Activated CD4-positive, alpha-beta T cell treated with anti-CD3 and anti-CD28 coated beads, Interleukin-2, amount 50 U/mL, for 4 hours (primary cell): ENCODE measurements at regions not wholly inside any gene's neighbourhood (a gene's known extent, or its start where the extent isn't known, plus 50 kb on each side); places are given as distances from the start of the nearest gene placed in this dataset.

Experiments used
- DNase-seq, 2 experiments: peaks; one replicate each; pipeline ENCODE4 v3.0.0-alpha.2; 2020

GRCh38 chr9:14517154-14517906 lies 175.9 kb downstream of the ZDHHC21 start:
- DNase-seq = no peak

GRCh38 chr9:14516656-14517055 lies 176.6 kb downstream of the ZDHHC21 start:
- no peak for DNase-seq

- DNase-seq = no peak
Observed at GRCh38 chr9:14515571-14516198, 177.5 kb downstream of the ZDHHC21 start.

- DNase-seq = no peak
Observed at GRCh38 chr9:14515049-14515448, 178.2 kb downstream of the ZDHHC21 start.

DNA sequence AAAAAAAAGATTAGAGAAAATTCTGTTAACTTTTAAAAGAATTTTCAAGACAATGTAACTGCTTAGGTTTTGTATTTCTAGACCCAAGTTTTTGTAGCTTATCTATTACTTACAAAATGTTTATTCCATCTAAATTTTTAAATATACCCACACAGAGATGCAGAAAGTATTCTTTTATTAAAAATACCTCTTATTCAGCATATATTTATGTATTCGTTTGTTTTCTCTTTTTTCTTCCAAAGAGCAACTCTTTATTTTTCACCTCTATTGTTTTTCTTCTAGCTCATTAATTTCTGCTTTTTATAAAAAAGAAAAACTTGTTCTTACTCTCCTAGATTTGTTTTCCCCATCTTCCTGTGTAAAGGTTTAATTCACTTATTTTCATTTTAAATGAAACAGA lies 180.3 kb downstream of the ZDHHC21 start:
- no peak for DNase-seq

GRCh38 chr9:14511452-14511851 lies 181.8 kb downstream of the ZDHHC21 start:
- no peak for DNase-seq

- no peak for DNase-seq
Observed at GRCh38 chr9:14508884-14509283, 184.3 kb downstream of the ZDHHC21 start.

- no peak for DNase-seq
Observed at GRCh38 chr9:14501366-14501765, 187.4 kb upstream of the NFIB start.

- DNase-seq = no peak
Observed at GRCh38 chr9:14500705-14501104, 186.8 kb upstream of the NFIB start.

GRCh38 chr9:14499976-14500375 lies 186.0 kb upstream of the NFIB start:
- DNase-seq = no peak

GRCh38 chr9:14498824-14499223 lies 184.9 kb upstream of the NFIB start:
- DNase-seq = no peak

DNA sequence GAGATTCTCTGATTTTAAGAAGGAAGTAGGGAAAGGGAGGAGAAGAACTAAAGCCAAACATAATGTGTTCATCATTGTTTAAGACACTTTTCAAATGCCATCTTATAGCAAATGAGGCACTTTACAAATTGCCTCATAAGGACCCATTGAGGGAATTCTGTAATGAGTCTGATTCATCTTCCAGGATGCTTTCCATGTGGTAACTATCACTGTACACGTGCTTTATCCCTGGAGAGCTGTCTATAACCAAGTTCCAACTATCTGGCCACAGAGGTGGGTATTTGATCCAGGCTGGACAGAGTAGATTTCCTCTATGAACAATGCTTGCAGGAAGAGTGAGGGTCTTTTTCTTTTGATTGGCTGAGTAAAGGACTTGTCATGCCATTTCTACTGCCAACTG lies 183.5 kb upstream of the NFIB start:
- DNase-seq = no peak

GRCh38 chr9:14488421-14489190 lies 174.7 kb upstream of the NFIB start:
- no peak for DNase-seq

- DNase-seq = no peak
Observed at GRCh38 chr9:14487547-14488185, 173.7 kb upstream of the NFIB start.

DNA sequence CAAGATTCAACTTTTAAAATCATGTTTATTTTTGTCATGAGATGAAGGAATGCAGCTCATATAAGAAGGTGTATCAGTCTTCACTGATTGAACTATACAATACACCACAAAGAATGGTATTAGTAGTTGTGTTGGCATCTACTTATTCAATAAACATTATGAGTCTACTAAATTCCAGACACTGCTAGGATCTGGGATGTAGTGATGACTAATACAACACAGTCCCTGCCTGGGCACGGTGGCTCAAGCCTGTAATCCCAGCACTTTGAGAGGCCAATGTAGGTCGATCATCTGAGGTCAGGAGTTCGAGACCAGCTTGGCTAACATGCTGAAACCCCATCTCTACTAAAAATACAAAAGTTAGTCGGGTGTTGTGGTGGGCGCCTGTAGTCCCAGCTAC lies 171.4 kb upstream of the NFIB start:
- no peak for DNase-seq

GRCh38 chr9:14482856-14483255 lies 168.9 kb upstream of the NFIB start:
- no peak for DNase-seq

DNA sequence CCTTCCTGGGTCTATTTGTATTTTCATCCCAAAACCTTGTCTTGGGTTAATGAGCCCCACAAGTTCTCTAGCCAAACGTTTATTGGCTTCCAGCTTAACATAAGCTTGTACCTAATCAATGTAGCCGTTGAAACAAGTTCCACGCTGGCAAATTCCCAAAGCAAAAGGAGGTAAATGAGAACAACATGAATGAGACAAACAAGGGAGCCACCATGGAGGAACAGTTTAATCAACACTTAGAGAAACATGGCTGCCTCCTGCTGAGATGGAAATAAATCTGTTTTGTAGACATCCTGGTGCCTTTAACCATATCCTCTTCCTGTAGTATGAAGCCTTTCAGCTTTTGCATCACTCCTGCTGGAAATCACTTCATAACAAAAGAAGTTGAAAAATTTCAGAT lies 166.6 kb upstream of the NFIB start:
- DNase-seq = no peak

DNA sequence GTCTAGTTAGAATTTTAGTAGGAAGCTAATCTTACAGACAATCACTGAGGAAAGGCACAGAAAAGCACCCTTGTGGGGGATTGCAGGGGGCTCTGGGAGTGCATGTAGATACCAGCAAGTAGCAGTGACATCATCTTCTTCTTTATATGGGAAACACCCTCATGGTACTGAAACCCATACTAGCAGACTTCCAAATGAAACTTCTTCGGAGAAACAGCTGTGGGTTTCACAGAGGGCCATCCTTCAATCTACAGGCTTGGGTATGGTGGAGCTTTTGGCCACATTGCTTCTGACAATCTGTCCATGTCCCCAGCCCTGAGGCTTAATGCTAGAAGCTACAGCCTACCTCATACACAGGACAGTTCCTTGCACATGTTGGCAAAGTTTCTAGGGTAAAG lies 165.2 kb upstream of the NFIB start:
- DNase-seq = no peak

GRCh38 chr9:14478175-14479162 lies 164.5 kb upstream of the NFIB start:
- DNase-seq = no peak

DNA sequence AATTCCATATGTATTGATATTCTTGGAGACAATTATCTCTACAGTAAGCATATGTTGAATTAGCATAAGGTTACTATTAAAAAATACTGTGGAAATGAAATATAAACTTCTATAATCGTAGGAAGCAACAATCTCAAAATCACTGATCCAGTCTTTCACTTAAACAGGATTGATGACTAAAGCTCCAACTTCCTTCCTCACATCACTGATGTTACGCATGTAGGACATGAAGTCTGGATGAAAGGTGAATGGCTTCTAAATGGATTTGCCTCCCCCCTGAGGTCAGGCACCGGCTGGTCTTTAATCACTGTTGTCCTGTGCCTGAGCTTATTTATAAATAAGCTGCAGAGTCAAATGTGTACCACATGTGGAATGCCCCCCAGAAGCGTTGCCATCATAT lies 157.1 kb upstream of the NFIB start:
- DNase-seq = no peak

- DNase-seq = no peak
Observed at GRCh38 chr9:14467675-14468374, 153.9 kb upstream of the NFIB start.

DNA sequence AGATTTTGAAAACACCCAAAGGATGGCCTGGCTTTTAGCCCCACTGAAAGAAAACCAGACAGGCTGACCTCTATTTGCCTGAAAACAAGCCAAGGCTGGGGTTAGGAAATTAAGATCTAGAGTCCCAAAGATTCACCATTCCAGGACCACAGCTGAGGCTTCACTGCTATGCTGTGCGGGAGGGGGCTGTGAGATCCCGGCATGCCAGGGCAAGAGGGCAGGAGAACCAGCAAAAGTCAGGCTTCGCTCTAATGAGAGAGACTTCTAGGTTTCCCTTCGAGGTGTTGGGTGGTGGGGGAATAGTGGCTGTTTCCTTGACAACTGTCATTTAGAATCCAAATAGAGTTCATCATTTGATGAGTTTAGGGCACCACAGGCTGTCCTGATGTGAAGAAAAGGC lies 152.9 kb upstream of the NFIB start:
- no peak for DNase-seq
